Activated CD4-positive, alpha-beta memory T cell treated with anti-CD3 and anti-CD28 coated beads, Interleukin-2, amount 10 ng/mL, durations not matched to agents 7 days and 5 days (primary cell): ENCODE measurements at regions not wholly inside any gene's neighbourhood (a gene's known extent, or its start where the extent isn't known, plus 50 kb on each side); places are given as distances from the start of the nearest gene placed in this dataset.

ENCODE experiments used
- CTCF ChIA-PET: fragments of 350-600 bp; sonication (Branson Sonifier 250); formaldehyde crosslinking; loops from one replicate; lab custom pipeline; 2021; ENCODE audit warnings: antibody characterized with exemption, inconsistent platforms; lab: Charles Lee
- POLR2A ChIA-PET: fragments of 350-600 bp; sonication (Branson Sonifier 250); formaldehyde crosslinking; loops from one replicate; lab custom pipeline; 2021; ENCODE audit warnings: antibody characterized with exemption; lab: Charles Lee
- DNase-seq: peaks from one replicate; pipeline ENCODE4 v3.0.0-alpha.2; 2020
- H3K27ac Mint-ChIP-seq: one replicate; pipeline ENCODE4 v1.8.0; 2021; ENCODE audit warnings: mild to moderate bottlenecking, mixed read lengths
- H3K27me3 Mint-ChIP-seq: one replicate; pipeline ENCODE4 v1.8.0; 2021; ENCODE audit warnings: mixed read lengths
- H3K36me3 Mint-ChIP-seq: one replicate; pipeline ENCODE4 v1.8.0; 2021; ENCODE audit warnings: low read depth, mixed read lengths
- H3K4me1 Mint-ChIP-seq: one replicate; pipeline ENCODE4 v1.8.0; 2021; ENCODE audit warnings: mixed read lengths
- H3K4me3 Mint-ChIP-seq: one replicate; pipeline ENCODE4 v1.8.0; 2021; ENCODE audit warnings: mild to moderate bottlenecking, mixed read lengths
- H3K9me3 Mint-ChIP-seq: one replicate; pipeline ENCODE4 v1.8.0; 2021; ENCODE audit warnings: mixed read lengths

- no peaks in the 10 kb centered on the region for H3K36me3 Mint-ChIP-seq
- H3K27me3 Mint-ChIP-seq: no peaks in the 10 kb centered on the region
- no peaks in the 10 kb centered on the region for H3K4me1 Mint-ChIP-seq
- H3K9me3 Mint-ChIP-seq: peaks cover 2% of the 10 kb centered on the region
- POLR2A ChIA-PET: no interaction called here
- H3K27ac Mint-ChIP-seq: no peak overlapping the region
- CTCF ChIA-PET: interaction anchor here (1.5 kb wide), 1 partner anchor 55 kb away, joined by 3 read pairs; no protein-coding TSS in a partner anchor
- no peak overlapping the region for H3K4me3 Mint-ChIP-seq
- DNase-seq: no peak
These were observed 175.1 kb downstream of the PARM1 start for GRCh38 chr4:75107755-75108612.

GRCh38 chr4:75102787-75103085, 169.8 kb downstream of the PARM1 start:
- ChIA-PET POLR2A (no interaction called here), CTCF (no interaction called here)
- peaks cover 2% of the 10 kb centered on the region for H3K9me3 Mint-ChIP-seq
- H3K36me3 Mint-ChIP-seq: no peaks in the 10 kb centered on the region
- no peak overlapping the region for H3K4me3 Mint-ChIP-seq
- H3K27me3 Mint-ChIP-seq: no peaks in the 10 kb centered on the region
- no peak for DNase-seq
- H3K27ac Mint-ChIP-seq: no peak overlapping the region
- H3K4me1 Mint-ChIP-seq: no peaks in the 10 kb centered on the region

GRCh38 chr4:75101906-75102786, 169.2 kb downstream of the PARM1 start:
- peaks cover 2% of the 10 kb centered on the region for H3K9me3 Mint-ChIP-seq
- H3K4me3 Mint-ChIP-seq: no peak overlapping the region
- no peak for DNase-seq
- no peaks in the 10 kb centered on the region for H3K36me3 Mint-ChIP-seq
- ChIA-PET POLR2A (no interaction called here), CTCF (no interaction called here)
- no peaks in the 10 kb centered on the region for H3K4me1 Mint-ChIP-seq
- H3K27ac Mint-ChIP-seq: no peak overlapping the region
- no peaks in the 10 kb centered on the region for H3K27me3 Mint-ChIP-seq
